Retinal pigment epithelial cell (primary cell): ENCODE measurements at regions not wholly inside any gene's neighbourhood (a gene's known extent, or its start where the extent isn't known, plus 50 kb on each side); places are given as distances from the start of the nearest gene placed in this dataset.

ENCODE experiments used
- DNase-seq: peaks from one replicate; pipeline ENCODE4 v3.0.0-alpha.2; 2010; ENCODE audit warnings: low read depth
- H3K4me3 ChIP-seq: 2 replicates; pipeline ENCODE4 v1.5.1; 2011; ENCODE audit warnings: mild to moderate bottlenecking, low read length, control low read depth, moderate library complexity
- TF ChIP-seq, protein P1 (sequence below): conservative IDR thresholded peaks from 2 replicates; pipeline ENCODE4 v1.5.1; 2011; ENCODE audit warnings: low read depth, low read length, control low read depth, inconsistent platforms

DNA sequence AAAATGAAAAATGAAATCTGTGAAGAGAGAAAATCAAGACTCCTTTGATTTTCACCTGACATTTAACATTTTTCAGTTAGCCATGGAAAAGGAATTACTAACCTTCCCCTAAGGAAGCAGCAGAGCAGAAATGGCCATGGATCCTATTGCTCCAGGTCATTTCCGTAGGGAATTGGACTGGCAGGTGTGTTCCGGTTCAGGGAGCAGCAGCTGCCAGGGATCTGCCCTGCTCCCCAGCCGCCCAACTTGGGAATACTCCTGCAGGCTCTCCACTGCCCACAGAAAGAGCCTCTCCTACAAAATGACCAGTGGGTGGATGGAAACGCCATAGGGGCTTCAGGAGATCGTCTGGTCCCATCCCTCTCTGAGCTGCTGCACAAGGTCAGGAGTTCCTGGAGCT lies 86.0 kb upstream of the MAPK4 start:
- no peak overlapping the region for H3K4me3 ChIP-seq
- TF ChIP-seq, protein P1, sequence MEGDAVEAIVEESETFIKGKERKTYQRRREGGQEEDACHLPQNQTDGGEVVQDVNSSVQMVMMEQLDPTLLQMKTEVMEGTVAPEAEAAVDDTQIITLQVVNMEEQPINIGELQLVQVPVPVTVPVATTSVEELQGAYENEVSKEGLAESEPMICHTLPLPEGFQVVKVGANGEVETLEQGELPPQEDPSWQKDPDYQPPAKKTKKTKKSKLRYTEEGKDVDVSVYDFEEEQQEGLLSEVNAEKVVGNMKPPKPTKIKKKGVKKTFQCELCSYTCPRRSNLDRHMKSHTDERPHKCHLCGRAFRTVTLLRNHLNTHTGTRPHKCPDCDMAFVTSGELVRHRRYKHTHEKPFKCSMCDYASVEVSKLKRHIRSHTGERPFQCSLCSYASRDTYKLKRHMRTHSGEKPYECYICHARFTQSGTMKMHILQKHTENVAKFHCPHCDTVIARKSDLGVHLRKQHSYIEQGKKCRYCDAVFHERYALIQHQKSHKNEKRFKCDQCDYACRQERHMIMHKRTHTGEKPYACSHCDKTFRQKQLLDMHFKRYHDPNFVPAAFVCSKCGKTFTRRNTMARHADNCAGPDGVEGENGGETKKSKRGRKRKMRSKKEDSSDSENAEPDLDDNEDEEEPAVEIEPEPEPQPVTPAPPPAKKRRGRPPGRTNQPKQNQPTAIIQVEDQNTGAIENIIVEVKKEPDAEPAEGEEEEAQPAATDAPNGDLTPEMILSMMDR, result no peak
- no peak for DNase-seq

DNA sequence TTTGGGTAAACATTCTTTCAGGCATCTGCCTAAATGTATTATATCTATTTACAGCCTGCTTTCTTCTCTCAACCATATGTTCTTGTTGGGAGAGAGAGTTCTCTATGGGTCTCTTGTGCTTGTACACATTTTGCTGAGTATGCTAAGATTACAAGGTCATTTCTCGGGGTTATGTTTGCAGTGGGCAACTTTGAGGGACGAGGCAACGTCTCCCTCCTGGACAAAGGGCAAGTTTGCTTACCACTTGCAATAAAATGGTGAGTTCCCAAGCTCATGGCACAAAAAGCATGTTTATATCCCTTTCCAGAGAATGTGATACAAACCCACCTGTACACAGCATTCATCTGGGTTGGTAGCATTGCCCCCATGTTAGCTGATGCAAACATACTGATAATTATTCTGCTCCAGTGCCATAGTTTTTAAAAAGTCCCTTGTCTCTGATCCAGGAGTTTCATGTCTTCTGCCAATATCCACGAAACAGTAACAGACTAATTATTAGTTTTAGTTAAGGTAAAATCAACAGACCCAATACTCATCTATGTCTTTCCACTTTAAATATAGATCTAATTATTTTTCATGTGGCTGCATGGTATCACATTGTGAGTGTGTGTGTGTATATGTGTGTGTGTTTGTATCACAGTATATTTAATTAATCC lies 84.2 kb upstream of the MAPK4 start:
- TF ChIP-seq, protein P1, result no peak
- DNase-seq, result no peak
- H3K4me3 ChIP-seq, result no peak overlapping the region

DNA sequence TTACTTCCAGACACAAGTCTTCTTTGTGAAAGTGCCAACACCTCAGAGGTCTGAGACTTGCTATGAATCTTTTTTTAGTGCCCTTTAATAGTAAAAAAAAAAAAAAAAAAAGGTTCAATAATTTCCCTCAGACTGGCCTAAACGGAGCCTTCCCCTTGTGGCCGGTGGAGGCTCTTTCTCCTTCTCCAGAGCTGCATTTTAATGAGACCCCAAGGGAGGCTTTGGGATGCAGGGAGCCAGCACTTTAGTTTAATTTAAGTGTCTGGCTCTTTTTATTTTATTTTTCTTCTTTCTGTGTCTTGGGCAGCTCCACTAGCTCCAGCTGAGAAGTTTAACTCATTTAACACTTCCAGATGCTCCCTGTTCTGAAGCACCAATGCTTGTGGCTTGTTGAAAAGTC lies 67.8 kb upstream of the MAPK4 start:
- no peak for DNase-seq
- no peak overlapping the region for H3K4me3 ChIP-seq
- TF ChIP-seq, protein P1, result no peak

DNA sequence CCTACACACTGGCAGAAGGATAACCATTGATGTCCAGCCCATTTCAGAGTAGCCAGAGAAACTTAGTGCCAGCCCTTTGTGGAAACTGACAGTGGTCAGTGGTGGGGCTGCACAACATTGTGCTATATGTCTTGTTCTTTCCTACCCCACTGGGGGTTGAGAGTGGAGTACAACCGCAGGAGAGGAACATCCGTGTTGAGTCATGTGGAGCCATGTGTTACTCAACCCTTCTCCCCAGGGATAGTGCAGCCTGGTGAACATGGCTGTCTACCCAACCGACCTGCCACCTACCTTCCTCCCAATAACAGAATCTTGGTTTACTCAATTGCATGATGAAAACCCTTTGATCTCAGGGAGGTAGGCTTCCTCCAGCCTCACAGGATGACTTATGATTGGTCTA lies 65.3 kb upstream of the MAPK4 start:
- no peak for DNase-seq
- TF ChIP-seq, protein P1, result no peak

DNA sequence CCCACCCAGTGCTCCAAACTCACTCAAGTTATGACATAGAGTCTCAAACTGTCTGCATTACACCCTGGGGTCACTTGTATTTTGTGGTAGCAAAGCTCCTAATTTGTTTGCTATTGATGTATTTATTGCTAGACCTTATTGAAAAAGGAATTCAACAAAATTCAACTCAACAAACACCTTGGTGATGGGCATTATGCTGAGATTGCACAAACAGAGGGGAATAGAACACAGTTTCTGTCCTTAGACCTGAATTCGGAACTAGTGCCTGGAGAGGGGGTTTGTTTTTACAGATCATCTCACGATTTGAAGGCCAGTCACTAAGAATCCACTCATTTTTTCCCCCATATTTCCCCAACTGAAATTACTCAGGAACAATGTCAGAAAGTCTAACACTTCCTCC lies 53.5 kb upstream of the MAPK4 start:
- no peak for DNase-seq
- TF ChIP-seq, protein P1, result no peak
- no peak overlapping the region for H3K4me3 ChIP-seq

More for the DNA sequence above, 65.3 kb upstream of the MAPK4 start:
- H3K4me3 ChIP-seq, result no peak overlapping the region

DNA sequence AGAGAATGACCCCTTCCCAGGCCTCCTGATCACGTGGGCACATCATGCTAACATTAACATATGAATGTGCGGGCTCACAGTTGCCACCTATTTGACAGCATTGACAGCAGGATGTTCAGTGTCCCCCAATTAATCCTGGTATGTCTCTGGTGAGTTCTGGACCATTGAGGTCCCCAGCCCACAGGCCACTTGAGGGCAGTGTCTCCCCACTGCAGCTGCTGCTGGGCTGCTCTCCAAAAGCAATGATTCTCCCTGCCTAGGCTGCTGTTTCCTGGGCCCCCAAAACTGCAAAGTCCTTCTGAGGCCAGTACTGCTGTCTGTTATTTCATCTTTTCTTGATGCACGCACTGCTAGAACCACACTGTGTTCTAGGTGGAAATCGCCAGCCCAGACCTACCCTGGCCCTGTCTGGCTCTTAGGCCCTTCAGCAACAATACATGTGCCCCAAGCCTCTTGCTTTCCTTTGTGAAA lies 52.7 kb upstream of the MAPK4 start:
- TF ChIP-seq, protein P1, result peak; percentile 78
- DNase-seq, result peak; percentile 2
- no peak overlapping the region for H3K4me3 ChIP-seq

DNA sequence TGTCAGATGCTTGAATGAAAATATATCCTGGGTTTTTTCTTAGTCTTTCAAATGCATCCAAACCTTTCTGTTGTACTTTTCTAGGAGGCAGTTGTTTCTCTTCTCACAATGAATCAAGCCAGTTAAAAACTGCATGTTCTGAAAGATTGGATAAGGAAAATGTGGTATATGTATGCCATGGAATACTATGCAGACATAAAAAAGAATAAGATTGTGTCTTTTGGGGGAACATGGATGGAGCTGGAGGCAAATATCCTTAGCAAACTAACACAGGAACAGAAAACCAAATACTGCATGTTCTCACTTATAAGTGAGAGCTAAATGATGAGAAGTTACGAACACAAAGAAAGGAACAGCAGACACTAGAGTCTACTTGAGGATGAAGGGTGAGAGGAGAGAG lies 51.7 kb upstream of the MAPK4 start:
- TF ChIP-seq, protein P1, result no peak
- no peak for DNase-seq
- no peak overlapping the region for H3K4me3 ChIP-seq
